ENCODE measurements at regions not wholly inside any gene's neighbourhood (a gene's known extent, or its start where the extent isn't known, plus 50 kb on each side); places are given as distances from the start of the nearest gene placed in this dataset.

DNA sequence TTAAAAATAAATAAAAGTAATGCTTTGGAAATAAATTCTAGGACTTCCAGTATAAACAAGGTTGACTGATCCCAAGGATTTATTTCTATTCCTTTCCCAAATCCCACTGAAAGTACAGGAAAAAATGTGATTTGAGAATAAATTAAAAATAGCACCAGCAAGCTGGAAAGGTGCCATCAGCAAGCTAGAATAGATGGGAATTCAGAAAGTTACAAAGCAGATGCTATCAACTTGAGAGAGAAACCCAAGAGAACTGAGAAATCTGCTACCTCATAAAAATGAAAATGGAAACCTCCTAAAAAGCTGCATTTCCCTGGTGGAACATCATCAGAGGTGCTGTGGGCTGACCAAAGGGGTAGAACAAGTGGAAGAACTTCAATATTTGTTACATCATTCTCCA, 148.6 kb upstream of the KCNJ3 start:
- no peak for DNase-seq (ENCODE audit: low spot score)
- H3K4me1 Mint-ChIP-seq (ENCODE audit: low read depth), result no peaks in the 10 kb centered on the region
- TF ChIP-seq, protein P1, sequence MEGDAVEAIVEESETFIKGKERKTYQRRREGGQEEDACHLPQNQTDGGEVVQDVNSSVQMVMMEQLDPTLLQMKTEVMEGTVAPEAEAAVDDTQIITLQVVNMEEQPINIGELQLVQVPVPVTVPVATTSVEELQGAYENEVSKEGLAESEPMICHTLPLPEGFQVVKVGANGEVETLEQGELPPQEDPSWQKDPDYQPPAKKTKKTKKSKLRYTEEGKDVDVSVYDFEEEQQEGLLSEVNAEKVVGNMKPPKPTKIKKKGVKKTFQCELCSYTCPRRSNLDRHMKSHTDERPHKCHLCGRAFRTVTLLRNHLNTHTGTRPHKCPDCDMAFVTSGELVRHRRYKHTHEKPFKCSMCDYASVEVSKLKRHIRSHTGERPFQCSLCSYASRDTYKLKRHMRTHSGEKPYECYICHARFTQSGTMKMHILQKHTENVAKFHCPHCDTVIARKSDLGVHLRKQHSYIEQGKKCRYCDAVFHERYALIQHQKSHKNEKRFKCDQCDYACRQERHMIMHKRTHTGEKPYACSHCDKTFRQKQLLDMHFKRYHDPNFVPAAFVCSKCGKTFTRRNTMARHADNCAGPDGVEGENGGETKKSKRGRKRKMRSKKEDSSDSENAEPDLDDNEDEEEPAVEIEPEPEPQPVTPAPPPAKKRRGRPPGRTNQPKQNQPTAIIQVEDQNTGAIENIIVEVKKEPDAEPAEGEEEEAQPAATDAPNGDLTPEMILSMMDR (IDR thresholded peaks at IDR 0.05), result no peak
- H3K27me3 Mint-ChIP-seq (ENCODE audit: low read depth), result peaks cover 2% of the 10 kb centered on the region
- H3K4me3 Mint-ChIP-seq (ENCODE audit: unreplicated experiment), result no peak overlapping the region
- peaks cover 10% of the 10 kb centered on the region for H3K9me3 Mint-ChIP-seq (ENCODE audit: low read depth)
- H3K27ac Mint-ChIP-seq (ENCODE audit: unreplicated experiment), result no peak overlapping the region
- no peaks in the 10 kb centered on the region for H3K36me3 Mint-ChIP-seq (ENCODE audit: low read depth)

DNA sequence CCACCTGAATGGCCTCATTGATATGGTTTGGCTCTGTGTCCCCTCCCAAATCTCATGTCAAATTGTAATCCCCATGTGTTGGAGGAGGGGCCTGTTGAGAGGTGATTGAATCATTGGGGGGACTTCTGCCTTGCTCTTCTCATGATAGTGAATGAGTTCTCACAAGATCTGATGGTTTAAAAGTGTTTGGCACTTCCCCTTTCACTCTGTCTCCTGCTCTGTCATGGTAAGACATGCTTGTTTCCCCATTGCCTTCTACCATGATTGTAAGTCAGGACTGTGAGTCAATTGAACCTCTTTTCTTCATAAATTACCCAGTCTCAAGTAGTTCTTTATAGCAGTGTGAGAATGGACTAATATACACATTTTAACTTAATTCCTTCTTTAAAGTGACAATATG, 146.8 kb upstream of the KCNJ3 start:
- Mint-ChIP-seq H3K36me3 (ENCODE audit: low read depth) (no peaks in the 10 kb centered on the region), H3K9me3 (ENCODE audit: low read depth) (peaks cover under 1% of the 10 kb centered on the region), H3K27ac (ENCODE audit: unreplicated experiment) (no peak overlapping the region), H3K4me1 (ENCODE audit: low read depth) (no peaks in the 10 kb centered on the region), H3K4me3 (ENCODE audit: unreplicated experiment) (no peak overlapping the region), H3K27me3 (ENCODE audit: low read depth) (peaks cover 2% of the 10 kb centered on the region)
- TF ChIP-seq, protein P1 (IDR thresholded peaks at IDR 0.05), result no peak
- no peak for DNase-seq (ENCODE audit: low spot score)

DNA sequence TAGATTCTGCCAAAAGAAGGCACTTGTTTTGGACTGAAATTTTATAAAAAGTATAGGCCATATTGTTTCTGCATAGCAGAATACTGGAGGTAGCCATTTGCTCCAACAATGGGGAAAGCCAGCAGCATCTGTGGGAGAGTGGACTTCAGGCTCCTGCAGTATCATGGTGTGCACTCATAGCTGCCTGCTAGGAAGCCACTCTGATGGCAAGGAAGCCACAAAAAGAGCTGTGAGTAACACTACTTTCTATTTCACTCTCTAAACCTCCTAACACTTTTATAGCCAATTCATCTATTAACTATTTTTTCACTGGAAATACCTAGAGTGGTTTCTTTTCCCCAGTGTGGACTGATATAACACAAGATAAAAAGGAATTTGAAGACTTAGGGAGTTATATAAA, 144.4 kb upstream of the KCNJ3 start:
- TF ChIP-seq, protein P1 (IDR thresholded peaks at IDR 0.05), result no peak

DNA sequence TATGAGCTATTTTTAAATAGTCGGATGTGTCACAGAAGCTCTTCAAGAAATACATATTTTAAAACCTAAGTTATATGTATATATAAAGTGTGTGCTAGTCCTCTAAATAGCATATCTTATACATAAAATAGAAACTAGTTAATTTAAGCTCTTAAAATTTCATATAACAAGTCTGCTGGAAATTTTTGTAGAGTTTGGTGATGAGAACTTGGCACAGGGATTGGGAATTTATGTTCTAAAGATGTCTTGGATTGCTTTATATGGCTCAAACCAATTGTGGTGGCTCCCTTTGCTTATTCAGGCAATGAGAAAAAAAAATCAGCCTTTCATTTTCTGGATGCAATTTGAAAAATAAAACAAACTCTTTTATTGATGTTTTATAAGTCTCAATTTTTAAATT, 142.8 kb upstream of the KCNJ3 start:
- no peak for DNase-seq (ENCODE audit: low spot score)
- Mint-ChIP-seq H3K27me3 (ENCODE audit: low read depth) (no peaks in the 10 kb centered on the region), H3K9me3 (ENCODE audit: low read depth) (no peaks in the 10 kb centered on the region), H3K4me1 (ENCODE audit: low read depth) (no peaks in the 10 kb centered on the region), H3K4me3 (ENCODE audit: unreplicated experiment) (no peak overlapping the region), H3K27ac (ENCODE audit: unreplicated experiment) (no peak overlapping the region), H3K36me3 (ENCODE audit: low read depth) (no peaks in the 10 kb centered on the region)
- TF ChIP-seq, protein P1 (IDR thresholded peaks at IDR 0.05), result no peak

More for the DNA sequence above, 144.4 kb upstream of the KCNJ3 start:
- H3K36me3 Mint-ChIP-seq (ENCODE audit: low read depth), result no peaks in the 10 kb centered on the region
- H3K4me3 Mint-ChIP-seq (ENCODE audit: unreplicated experiment), result no peak overlapping the region
- DNase-seq (ENCODE audit: low spot score), result no peak
- H3K9me3 Mint-ChIP-seq (ENCODE audit: low read depth), result no peaks in the 10 kb centered on the region
- H3K4me1 Mint-ChIP-seq (ENCODE audit: low read depth), result no peaks in the 10 kb centered on the region
- H3K27me3 Mint-ChIP-seq (ENCODE audit: low read depth), result no peaks in the 10 kb centered on the region
- H3K27ac Mint-ChIP-seq (ENCODE audit: unreplicated experiment), result no peak overlapping the region

DNA sequence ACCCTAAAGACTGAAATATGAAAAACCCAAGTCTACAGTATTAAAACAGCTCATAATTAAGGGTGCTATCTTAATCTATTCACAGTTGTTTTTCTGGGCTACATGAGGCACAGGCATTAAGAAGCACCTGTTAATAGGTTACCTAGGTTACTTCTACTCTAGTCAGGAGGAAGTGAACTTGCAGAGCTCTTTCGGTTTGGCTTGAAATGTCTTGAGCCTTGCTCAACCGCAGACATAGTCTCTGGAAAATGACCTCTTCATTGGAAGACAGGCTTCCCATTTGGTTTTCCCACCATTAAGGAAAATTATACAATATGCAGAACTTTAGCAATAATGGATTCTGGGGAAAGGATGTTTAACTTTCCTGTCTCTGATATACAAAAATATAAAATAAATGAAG, 142.3 kb upstream of the KCNJ3 start:
- DNase-seq (ENCODE audit: low spot score), result no peak
- TF ChIP-seq, protein P1 (IDR thresholded peaks at IDR 0.05), result no peak
- Mint-ChIP-seq H3K9me3 (ENCODE audit: low read depth) (no peaks in the 10 kb centered on the region), H3K27me3 (ENCODE audit: low read depth) (no peaks in the 10 kb centered on the region), H3K36me3 (ENCODE audit: low read depth) (no peaks in the 10 kb centered on the region), H3K27ac (ENCODE audit: unreplicated experiment) (no peak overlapping the region), H3K4me3 (ENCODE audit: unreplicated experiment) (no peak overlapping the region), H3K4me1 (ENCODE audit: low read depth) (no peaks in the 10 kb centered on the region)
